Muscle of arm (tissue), 1 donor: ENCODE measurements at regions not wholly inside any gene's neighbourhood (a gene's known extent, or its start where the extent isn't known, plus 50 kb on each side); places are given as distances from the start of the nearest gene placed in this dataset.
"Not testable (repeated sequence)": the region's sequence is repeated elsewhere in the genome, so short reads cannot be mapped to it uniquely, and the experiment has no call there.

Experiments used
- DNase-seq: peaks from one replicate; pipeline ENCODE4 v3.0.0-alpha.2; 2013

GRCh38 chr1:70747123-70747522 lies 300.5 kb downstream of the PTGER3 start:
- DNase-seq, result not testable (repeated sequence)

- not testable (repeated sequence) for DNase-seq
Measured at GRCh38 chr1:70751676-70752287, 295.8 kb downstream of the PTGER3 start.

DNA sequence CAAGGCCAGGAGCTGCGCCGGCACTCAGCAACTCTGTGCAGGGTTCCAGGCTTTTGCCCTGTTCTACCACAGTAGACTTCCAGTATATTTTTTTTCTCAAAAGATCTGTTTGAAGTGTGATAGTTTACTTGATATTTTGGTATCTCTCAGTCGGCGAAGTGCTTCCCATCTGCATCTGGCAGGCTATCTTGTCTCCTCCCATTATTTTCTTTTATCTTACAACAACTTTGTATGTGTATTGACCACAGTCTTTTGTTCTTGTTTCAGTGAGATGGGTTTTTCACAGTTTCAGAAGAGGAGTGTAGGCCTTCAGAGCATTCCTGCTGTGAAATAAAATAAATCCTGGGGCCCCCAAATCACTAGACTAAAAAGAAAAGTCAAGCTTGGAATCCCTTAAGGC lies 292.9 kb downstream of the PTGER3 start:
- DNase-seq, result no peak

DNA sequence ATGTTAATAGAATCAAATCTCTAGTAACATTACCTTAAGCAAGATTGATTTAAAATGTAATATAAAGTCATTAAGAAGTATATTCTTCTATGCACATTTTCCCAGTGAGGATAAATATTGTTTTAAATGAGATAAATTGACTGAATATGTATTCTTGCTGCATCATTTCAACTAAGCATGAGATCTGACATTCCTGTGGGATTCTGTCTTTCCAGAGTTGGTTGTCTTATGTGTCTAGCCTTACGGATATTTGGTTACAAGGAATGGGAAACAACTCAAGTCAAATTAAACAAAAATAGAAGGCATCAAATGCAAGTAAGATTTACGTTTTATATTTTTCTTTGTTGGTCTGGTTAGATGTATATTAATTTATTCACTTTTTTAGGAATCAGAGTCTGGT lies 287.5 kb downstream of the PTGER3 start:
- no peak for DNase-seq

DNA sequence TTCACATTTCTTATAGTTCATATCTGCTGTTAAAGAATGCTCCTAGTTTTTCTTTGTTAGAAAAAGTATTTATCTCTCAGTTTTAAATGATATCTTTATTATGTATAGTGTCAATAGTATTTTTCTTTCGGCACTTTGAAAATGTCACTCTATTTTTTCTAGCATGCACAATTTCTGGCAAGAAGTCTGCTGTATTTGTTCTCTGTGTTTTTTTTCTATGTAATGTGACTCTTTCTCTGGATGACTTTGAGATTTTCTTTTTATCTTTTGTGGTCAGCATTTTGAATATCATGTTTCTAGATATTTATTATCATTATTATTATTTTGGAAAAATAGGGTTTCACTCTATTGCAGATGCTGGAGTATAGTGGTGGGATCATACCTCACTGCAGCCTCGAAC lies 285.2 kb downstream of the PTGER3 start:
- DNase-seq, result no peak

GRCh38 chr1:70764747-70765146 lies 282.9 kb downstream of the PTGER3 start:
- DNase-seq, result no peak

GRCh38 chr1:70767377-70767776 lies 280.2 kb downstream of the PTGER3 start:
- DNase-seq, result no peak

GRCh38 chr1:70768216-70768615 lies 279.4 kb downstream of the PTGER3 start:
- no peak for DNase-seq

GRCh38 chr1:70778056-70778762 lies 269.4 kb downstream of the PTGER3 start:
- no peak for DNase-seq

GRCh38 chr1:70778934-70779333 lies 268.7 kb downstream of the PTGER3 start:
- no peak for DNase-seq

- no peak for DNase-seq
Measured at GRCh38 chr1:70779571-70779970, 268.0 kb downstream of the PTGER3 start.

GRCh38 chr1:70785287-70785686 lies 262.3 kb downstream of the PTGER3 start:
- no peak for DNase-seq

GRCh38 chr1:70790232-70790923 lies 257.2 kb downstream of the PTGER3 start:
- DNase-seq, result no peak

- not testable (repeated sequence) for DNase-seq
Measured at GRCh38 chr1:70795064-70795463, 252.6 kb downstream of the PTGER3 start.

DNA sequence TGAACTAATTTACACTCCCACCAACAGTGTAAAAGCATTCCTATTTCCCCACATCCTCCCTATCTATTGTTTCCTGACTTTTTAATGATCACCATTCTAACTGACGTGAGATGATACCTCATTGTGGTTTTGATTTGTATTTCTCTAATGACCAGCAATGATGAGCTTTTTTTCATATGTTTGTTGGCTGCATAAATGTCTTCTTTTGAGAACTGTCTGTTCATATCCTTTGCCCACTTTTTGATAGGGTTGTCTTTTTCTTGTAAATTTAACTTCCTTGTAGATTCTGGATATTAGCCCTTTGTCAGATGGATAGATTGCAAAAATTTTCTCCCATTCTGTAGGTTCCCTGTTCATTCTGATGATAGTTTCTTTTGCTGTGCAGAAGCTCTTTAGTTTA lies 251.3 kb downstream of the PTGER3 start:
- DNase-seq, result not testable (repeated sequence)

DNA sequence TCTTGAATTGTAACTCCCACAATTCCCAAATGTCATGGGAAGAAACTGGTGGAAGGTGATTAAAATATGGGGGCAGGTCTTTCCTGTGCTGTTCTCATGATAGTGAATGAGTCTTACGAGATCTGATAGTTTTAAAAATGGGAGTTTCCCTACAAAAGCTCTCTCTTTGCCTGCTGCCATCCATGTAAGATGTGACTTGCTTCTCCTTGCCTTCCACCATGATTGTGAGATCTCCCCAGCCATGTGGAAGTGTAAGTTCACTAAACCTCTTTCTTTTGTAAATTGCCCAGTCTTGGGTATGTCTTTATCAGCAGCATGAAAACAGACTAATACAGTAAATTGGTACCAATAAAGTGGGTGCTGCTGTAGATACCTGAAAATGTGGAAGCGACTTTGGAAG lies 245.0 kb downstream of the PTGER3 start:
- DNase-seq, result not testable (repeated sequence)

DNA sequence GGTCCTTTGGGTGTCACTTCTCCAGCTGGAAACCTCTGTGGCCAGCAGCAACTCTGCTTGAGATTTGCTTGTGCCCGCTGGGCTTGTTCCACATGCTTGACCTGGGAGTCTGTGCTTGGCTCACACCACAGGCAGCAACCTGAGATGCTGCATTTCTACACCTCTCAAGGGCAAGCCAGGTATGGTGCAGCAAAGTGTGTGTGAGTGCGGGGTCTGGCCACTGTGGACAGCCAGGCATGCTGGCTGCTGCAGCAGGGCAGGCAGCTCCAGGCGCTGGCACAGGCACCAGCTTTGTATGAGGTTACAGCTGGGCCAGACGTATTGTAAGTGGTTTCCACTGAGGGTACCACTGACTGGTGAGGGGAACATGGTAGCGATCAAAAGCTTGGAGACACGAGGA lies 242.0 kb downstream of the PTGER3 start:
- no peak for DNase-seq

- DNase-seq, result no peak
Measured at GRCh38 chr1:70807088-70807664, 240.4 kb downstream of the PTGER3 start.

- DNase-seq, result no peak
Measured at GRCh38 chr1:70809069-70809468, 238.5 kb downstream of the PTGER3 start.

- no peak for DNase-seq
Measured at GRCh38 chr1:70811815-70812214, 235.8 kb downstream of the PTGER3 start.

DNA sequence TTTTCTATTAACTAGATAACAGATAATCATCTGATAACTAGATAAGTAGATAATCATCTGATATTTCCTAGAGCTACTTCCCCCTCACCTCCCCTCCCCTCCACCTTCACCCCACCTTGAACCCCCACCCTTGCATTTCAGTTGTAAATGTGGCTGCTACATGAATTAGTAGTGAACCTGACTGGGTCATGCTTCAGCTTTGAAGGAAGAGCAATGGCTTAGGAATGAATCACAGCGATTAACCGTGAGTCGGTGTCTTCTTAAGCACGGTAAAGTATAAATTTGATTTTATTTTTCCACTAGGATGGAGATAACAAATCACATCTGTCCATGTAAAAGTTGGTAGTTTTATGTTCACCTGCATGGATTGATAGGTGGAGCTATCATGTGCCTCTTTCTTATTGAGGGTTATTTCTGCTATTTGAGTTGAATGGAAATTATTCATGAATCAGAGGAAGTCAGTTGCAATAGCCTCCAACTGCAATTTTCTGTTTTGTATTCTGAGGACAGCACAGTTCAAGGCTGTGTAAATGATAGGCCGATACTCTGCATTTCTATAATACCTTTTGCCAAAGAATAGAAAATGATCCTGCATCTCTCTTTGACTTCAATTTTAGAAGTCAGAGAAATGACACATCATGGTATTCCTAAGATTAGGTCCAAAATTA lies 235.0 kb downstream of the PTGER3 start:
- no peak for DNase-seq

DNA sequence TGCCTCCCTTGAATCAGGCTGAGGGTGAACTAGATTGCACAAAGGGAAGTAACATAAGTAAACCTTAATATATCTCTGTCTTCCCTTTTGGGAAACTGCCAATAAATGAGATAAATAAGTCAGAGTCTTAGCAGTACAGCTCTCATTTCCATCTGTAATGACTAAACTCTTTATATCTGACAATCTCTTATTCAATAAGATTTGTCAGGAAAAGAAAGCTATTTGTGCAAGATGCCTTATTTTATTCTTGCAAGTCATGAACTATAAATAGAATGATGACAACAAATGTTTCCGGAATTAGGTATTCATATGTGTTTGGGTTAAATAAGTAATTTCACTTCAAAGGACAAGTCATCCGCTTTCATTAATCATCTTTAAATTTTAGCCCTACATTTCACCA lies 229.2 kb downstream of the PTGER3 start:
- DNase-seq, result no peak
